A549 (cell line): ENCODE measurements at regions not wholly inside any gene's neighbourhood (a gene's known extent, or its start where the extent isn't known, plus 50 kb on each side); places are given as distances from the start of the nearest gene placed in this dataset.

Experiments used
- CTCF ChIP-seq: fragments of >200 bp; sonication (Bioruptor Twin); formaldehyde crosslinking; IDR thresholded peaks from 3 replicates; pipeline ENCODE4 v1.5.1; 2016
- E2F6 ChIP-seq: IDR thresholded peaks from 2 replicates; pipeline ENCODE4 v1.6.1; 2012; ENCODE audit warnings: low read depth, borderline replicate concordance
- MAX ChIP-seq: IDR thresholded peaks from 2 replicates; pipeline ENCODE4 v1.6.1; 2012
- MYC ChIP-seq: IDR thresholded peaks from 2 replicates; pipeline ENCODE4 v1.6.1; 2012; ENCODE audit warnings: mild to moderate bottlenecking, inconsistent platforms, low read length, improper control_type of control experiment, borderline replicate concordance
- POLR2A ChIP-seq: IDR thresholded peaks from 2 replicates; pipeline ENCODE4 v1.6.1; 2012; ENCODE audit warnings: mild to moderate bottlenecking, low read length
- RFX5 ChIP-seq: fragments of 450-650 bp; IDR thresholded peaks from 2 replicates; pipeline ENCODE4 v1.7.1; 2014; ENCODE audit warnings: antibody characterized with exemption, mild to moderate bottlenecking, moderate library complexity

- TF ChIP-seq MAX (no peak), CTCF (no peak), POLR2A (no peak), E2F6 (no peak), MYC (no peak), RFX5 (no peak)
Observed at GRCh38 chr9:19554529-19554928, 145.7 kb downstream of the ACER2 start.
